SU-DHL-6 (cell line): ENCODE measurements at regions not wholly inside any gene's neighbourhood (a gene's known extent, or its start where the extent isn't known, plus 50 kb on each side); places are given as distances from the start of the nearest gene placed in this dataset.

Source experiments
- H2AFZ ChIP-seq: fragments of 200-600 bp; sonication (generic); 2 replicates; pipeline ENCODE4 v1.6.1; 2014; ENCODE audit warnings: low read depth, mild to moderate bottlenecking, moderate library complexity, mixed read lengths, antibody characterized with exemption, low read length; ENCODE audit not compliant: severe bottlenecking
- H3F3A ChIP-seq: fragments of 200-600 bp; shearing (Covaris generic); 2 replicates; pipeline ENCODE4 v1.6.0; 2016; ENCODE audit warnings: antibody characterized with exemption, mild to moderate bottlenecking; ENCODE audit not compliant: insufficient read depth
- H3K27ac ChIP-seq: fragments of 200-600 bp; sonication (generic); 2 replicates; pipeline ENCODE4 v1.5.1; 2016; ENCODE audit warnings: low read depth, mild to moderate bottlenecking, low read length, moderate library complexity, mixed read lengths
- H3K27me3 ChIP-seq: fragments of 200-600 bp; sonication (generic), shearing (Covaris generic); 2 replicates; pipeline ENCODE4 v1.6.0; 2014; ENCODE audit warnings: mild to moderate bottlenecking, low read length
- H3K36me3 ChIP-seq: fragments of 200-600 bp; sonication (generic); 2 replicates; pipeline ENCODE4 v1.6.1; 2014; ENCODE audit warnings: mild to moderate bottlenecking, low read length, mixed read lengths
- H3K4me2 ChIP-seq: fragments of 300-600, 200-600 bp; shearing (Covaris generic), sonication (generic); 2 replicates; pipeline ENCODE4 v1.6.0; 2014; ENCODE audit warnings: low read length, low read depth, mild to moderate bottlenecking; ENCODE audit not compliant: poor library complexity, severe bottlenecking
- H3K4me3 ChIP-seq: fragments of 200-600 bp; sonication (generic); 2 replicates; pipeline ENCODE4 v1.5.1; 2014; ENCODE audit warnings: antibody characterized with exemption, low read length, mild to moderate bottlenecking, mixed read lengths; ENCODE audit not compliant: insufficient read depth, poor library complexity, severe bottlenecking
- H3K79me2 ChIP-seq: fragments of 200-600 bp; sonication (generic); 2 replicates; pipeline ENCODE4 v1.6.1; 2014; ENCODE audit warnings: mild to moderate bottlenecking, low read length, moderate library complexity; ENCODE audit not compliant: insufficient read depth
- H3K9ac ChIP-seq: fragments of 200-600 bp; sonication (generic); 2 replicates; pipeline ENCODE4 v1.7.0; 2014; ENCODE audit warnings: mild to moderate bottlenecking, low read length
- H3K9me2 ChIP-seq: fragments of 200-600 bp; sonication (generic); replicated peaks from 2 replicates; pipeline ENCODE4 v1.6.1; 2014; ENCODE audit warnings: low read length; ENCODE audit not compliant: insufficient read depth
- H3K9me3 ChIP-seq: fragments of 200-600 bp; sonication (generic); 2 replicates; pipeline ENCODE4 v1.6.1; 2014; ENCODE audit warnings: low read length, mixed read lengths; ENCODE audit not compliant: insufficient read depth
- H4K20me1 ChIP-seq: fragments of 200-600 bp; sonication (generic); 2 replicates; pipeline ENCODE4 v1.6.1; 2014; ENCODE audit warnings: low read depth, mild to moderate bottlenecking, antibody characterized with exemption, low read length, moderate library complexity, mixed read lengths
- CTCF ChIP-seq: fragments of 200-600 bp; sonication (generic); IDR thresholded peaks from one replicate; pipeline ENCODE4 v1.5.1; 2017; ENCODE audit warnings: antibody characterized with exemption, mild to moderate bottlenecking, low read length, moderate library complexity; ENCODE audit not compliant: insufficient read depth, poor library complexity, severe bottlenecking
- EZH2phosphoT487 ChIP-seq: fragments of 200-600 bp; sonication (generic), shearing (Covaris generic); conservative IDR thresholded peaks from 2 replicates; pipeline ENCODE4 v1.6.1; 2018; ENCODE audit warnings: mild to moderate bottlenecking, antibody characterized with exemption, low read length, moderate library complexity, mixed read lengths

GRCh38 chr2:220154304-220154703 lies 526.9 kb downstream of the SLC4A3 start:
- Histone ChIP-seq H3K36me3 (no peaks in the 10 kb centered on the region), H3K4me2 (no peak overlapping the region), H2AFZ (no peak overlapping the region), H3K9me3 (no peaks in the 10 kb centered on the region), H3K9me2 (no peaks in the 10 kb centered on the region), H3K27me3 (no peaks in the 10 kb centered on the region), H3K4me3 (no peak overlapping the region), H3F3A (no peaks in the 10 kb centered on the region), H3K79me2 (no peaks in the 10 kb centered on the region), H3K27ac (no peak overlapping the region), H4K20me1 (no peaks in the 10 kb centered on the region), H3K9ac (no peak overlapping the region)
- TF ChIP-seq EZH2phosphoT487: no peak
- TF ChIP-seq CTCF: no peak

GRCh38 chr2:220157312-220157711 lies 529.9 kb downstream of the SLC4A3 start:
- no peak overlapping the region for H2AFZ ChIP-seq
- H3F3A ChIP-seq: no peaks in the 10 kb centered on the region
- no peak overlapping the region for H3K4me3 ChIP-seq
- H3K27ac ChIP-seq: no peak overlapping the region
- no peaks in the 10 kb centered on the region for H3K36me3 ChIP-seq
- H3K9me2 ChIP-seq: no peaks in the 10 kb centered on the region
- H3K4me2 ChIP-seq: no peak overlapping the region
- no peaks in the 10 kb centered on the region for H3K27me3 ChIP-seq
- no peak overlapping the region for H3K9ac ChIP-seq
- no peaks in the 10 kb centered on the region for H3K9me3 ChIP-seq
- H3K79me2 ChIP-seq: no peaks in the 10 kb centered on the region
- no peaks in the 10 kb centered on the region for H4K20me1 ChIP-seq
- TF ChIP-seq EZH2phosphoT487 (no peak), CTCF (no peak)

GRCh38 chr2:220159738-220160137 lies 532.3 kb downstream of the SLC4A3 start:
- no peaks in the 10 kb centered on the region for H3K27me3 ChIP-seq
- no peaks in the 10 kb centered on the region for H3K9me2 ChIP-seq
- no peak overlapping the region for H3K27ac ChIP-seq
- H2AFZ ChIP-seq: no peak overlapping the region
- TF ChIP-seq CTCF (no peak), EZH2phosphoT487 (no peak)
- no peaks in the 10 kb centered on the region for H3K9me3 ChIP-seq
- no peak overlapping the region for H3K4me3 ChIP-seq
- H3K36me3 ChIP-seq: no peaks in the 10 kb centered on the region
- H3F3A ChIP-seq: no peaks in the 10 kb centered on the region
- H3K4me2 ChIP-seq: no peak overlapping the region
- H3K9ac ChIP-seq: no peak overlapping the region
- H4K20me1 ChIP-seq: no peaks in the 10 kb centered on the region
- no peaks in the 10 kb centered on the region for H3K79me2 ChIP-seq

GRCh38 chr2:220162320-220162719 lies 534.9 kb downstream of the SLC4A3 start:
- H3K9ac ChIP-seq: no peak overlapping the region
- H3K4me3 ChIP-seq: no peak overlapping the region
- no peak for TF ChIP-seq CTCF
- TF ChIP-seq EZH2phosphoT487: no peak
- H3F3A ChIP-seq: no peaks in the 10 kb centered on the region
- H3K9me2 ChIP-seq: no peaks in the 10 kb centered on the region
- H3K27me3 ChIP-seq: no peaks in the 10 kb centered on the region
- H3K9me3 ChIP-seq: no peaks in the 10 kb centered on the region
- no peaks in the 10 kb centered on the region for H3K36me3 ChIP-seq
- H3K79me2 ChIP-seq: no peaks in the 10 kb centered on the region
- no peak overlapping the region for H3K27ac ChIP-seq
- no peak overlapping the region for H3K4me2 ChIP-seq
- H4K20me1 ChIP-seq: no peaks in the 10 kb centered on the region
- H2AFZ ChIP-seq: no peak overlapping the region
